ENCODE measurements at regions not wholly inside any gene's neighbourhood (a gene's known extent, or its start where the extent isn't known, plus 50 kb on each side); places are given as distances from the start of the nearest gene placed in this dataset.
"Not testable (repeated sequence)": the region's sequence is repeated elsewhere in the genome, so short reads cannot be mapped to it uniquely, and the experiment has no call there.

DNA sequence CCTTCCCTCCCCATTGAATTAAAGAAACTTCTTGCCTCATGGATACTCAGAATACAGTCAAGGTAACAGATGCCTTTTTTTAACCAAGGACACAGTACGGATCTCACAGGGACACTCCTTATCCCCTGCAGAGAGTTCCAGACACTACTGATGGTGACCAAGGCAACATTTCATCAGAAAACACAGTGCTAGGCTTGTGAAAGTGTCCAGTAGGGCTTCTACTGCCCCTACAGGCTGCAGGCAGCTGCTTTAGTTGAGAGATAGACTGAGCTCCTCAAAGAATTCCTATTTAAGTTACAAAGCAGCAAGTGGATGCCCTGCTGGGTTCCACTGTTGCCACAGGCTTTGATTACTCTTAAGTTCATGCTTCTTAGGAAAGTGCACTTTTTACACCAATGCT lies 2137.8 kb upstream of the DEFB115 start:
- TF ChIP-seq, protein P1, sequence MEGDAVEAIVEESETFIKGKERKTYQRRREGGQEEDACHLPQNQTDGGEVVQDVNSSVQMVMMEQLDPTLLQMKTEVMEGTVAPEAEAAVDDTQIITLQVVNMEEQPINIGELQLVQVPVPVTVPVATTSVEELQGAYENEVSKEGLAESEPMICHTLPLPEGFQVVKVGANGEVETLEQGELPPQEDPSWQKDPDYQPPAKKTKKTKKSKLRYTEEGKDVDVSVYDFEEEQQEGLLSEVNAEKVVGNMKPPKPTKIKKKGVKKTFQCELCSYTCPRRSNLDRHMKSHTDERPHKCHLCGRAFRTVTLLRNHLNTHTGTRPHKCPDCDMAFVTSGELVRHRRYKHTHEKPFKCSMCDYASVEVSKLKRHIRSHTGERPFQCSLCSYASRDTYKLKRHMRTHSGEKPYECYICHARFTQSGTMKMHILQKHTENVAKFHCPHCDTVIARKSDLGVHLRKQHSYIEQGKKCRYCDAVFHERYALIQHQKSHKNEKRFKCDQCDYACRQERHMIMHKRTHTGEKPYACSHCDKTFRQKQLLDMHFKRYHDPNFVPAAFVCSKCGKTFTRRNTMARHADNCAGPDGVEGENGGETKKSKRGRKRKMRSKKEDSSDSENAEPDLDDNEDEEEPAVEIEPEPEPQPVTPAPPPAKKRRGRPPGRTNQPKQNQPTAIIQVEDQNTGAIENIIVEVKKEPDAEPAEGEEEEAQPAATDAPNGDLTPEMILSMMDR (optimal IDR thresholded peaks at IDR 0.05 in 1 of 3, IDR thresholded peaks at IDR 0.05 in 1 of 3, conservative IDR thresholded peaks at IDR 0.05 in 1 of 3; ENCODE audit: extremely low read depth in 1 of 3, insufficient read depth in 2 of 3, low read length in 3 of 3), result not testable (repeated sequence)
- TF ChIP-seq EZH2 (IDR thresholded peaks at IDR 0.05; ENCODE audit: low read length), result not testable (repeated sequence)
